ENCODE measurements at regions not wholly inside any gene's neighbourhood (a gene's known extent, or its start where the extent isn't known, plus 50 kb on each side); places are given as distances from the start of the nearest gene placed in this dataset.

DNA sequence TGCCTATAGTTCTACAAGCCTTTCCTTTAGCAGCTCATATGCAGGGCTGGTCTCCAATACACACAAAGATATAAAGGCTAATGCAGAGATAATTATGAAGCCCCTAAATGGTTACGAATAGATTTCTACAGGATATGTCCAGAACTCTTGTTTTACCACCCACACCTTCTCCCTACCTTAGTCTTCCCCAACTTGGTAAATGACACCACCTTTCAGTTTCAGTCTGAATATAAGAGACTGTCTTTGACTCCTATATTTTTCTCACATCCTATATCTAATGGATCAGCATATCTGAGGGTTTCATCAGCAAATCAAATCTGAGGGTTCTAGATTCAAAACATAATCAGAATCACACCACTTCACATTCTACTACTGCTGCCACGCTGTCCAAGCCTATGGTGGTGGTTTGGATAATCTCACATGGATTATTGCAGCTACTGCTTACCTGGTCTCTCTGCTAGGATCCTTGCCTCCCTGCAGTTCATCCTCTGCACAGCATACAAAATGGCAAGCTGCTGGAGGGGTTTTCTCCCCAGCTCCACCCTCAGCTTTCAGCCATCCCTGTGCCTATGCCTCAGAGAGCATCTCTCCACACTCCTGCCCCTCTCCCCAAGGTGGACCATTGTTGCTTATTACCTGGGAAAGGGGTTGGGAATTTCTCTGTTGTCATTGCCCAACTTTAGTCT, 178.0 kb upstream of the SPOPL start:
- TF ChIP-seq EZH2 (IDR thresholded peaks at IDR 0.05; ENCODE audit: insufficient read depth, poor library complexity, severe bottlenecking) (no peak), EZH2phosphoT487 (IDR thresholded peaks at IDR 0.05; ENCODE audit: insufficient read depth, low read depth) (no peak)

Data from GM23248 (cell line).